ENCODE measurements at regions not wholly inside any gene's neighbourhood (a gene's known extent, or its start where the extent isn't known, plus 50 kb on each side); places are given as distances from the start of the nearest gene placed in this dataset.

DNA sequence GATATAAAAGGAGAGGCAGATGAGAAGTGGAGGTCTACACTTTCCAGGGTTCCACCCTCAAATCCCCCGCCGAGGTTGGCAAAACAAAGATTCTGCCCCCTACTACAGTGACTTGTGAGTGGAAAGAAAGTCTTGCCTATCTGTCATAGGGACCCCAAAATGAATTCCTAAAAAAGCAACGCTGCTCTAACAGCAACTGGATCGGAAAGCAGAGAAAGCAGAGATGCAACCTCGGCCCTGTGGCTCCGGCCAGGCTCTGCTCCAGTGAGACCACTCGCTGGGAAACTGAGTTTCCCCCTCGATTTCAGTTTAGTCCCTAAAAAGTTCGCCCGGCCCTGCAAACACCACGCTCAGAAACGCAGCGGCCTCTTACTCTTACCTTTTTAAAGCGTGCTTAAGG is 297.9 kb upstream of the NFE2L3 start:
- peaks cover 0 to 9% of the 10 kb centered on the region in 2 donors for H3K4me1 ChIP-seq
- no peaks in the 10 kb centered on the region for H3K36me3 ChIP-seq
- H3K9me3 ChIP-seq, result no peaks in the 10 kb centered on the region
- H3K27me3 ChIP-seq, result peaks cover 7 to 87% of the 10 kb centered on the region in 2 donors
- H3K27ac ChIP-seq, result no peak overlapping the region
- no peak overlapping the region for H3K4me3 ChIP-seq
- DNase-seq (ENCODE audit: low spot score in 2 of 2), result no peak
- intact Hi-C loops (cut with DNase I; ENCODE audit: low total_unique reads), result loop anchor here (5.0 to 10.0 kb wide), 3 partner anchors 187 to 1321 kb away; partner anchors contain the start of gene HOXA10
- TF ChIP-seq, protein P1, sequence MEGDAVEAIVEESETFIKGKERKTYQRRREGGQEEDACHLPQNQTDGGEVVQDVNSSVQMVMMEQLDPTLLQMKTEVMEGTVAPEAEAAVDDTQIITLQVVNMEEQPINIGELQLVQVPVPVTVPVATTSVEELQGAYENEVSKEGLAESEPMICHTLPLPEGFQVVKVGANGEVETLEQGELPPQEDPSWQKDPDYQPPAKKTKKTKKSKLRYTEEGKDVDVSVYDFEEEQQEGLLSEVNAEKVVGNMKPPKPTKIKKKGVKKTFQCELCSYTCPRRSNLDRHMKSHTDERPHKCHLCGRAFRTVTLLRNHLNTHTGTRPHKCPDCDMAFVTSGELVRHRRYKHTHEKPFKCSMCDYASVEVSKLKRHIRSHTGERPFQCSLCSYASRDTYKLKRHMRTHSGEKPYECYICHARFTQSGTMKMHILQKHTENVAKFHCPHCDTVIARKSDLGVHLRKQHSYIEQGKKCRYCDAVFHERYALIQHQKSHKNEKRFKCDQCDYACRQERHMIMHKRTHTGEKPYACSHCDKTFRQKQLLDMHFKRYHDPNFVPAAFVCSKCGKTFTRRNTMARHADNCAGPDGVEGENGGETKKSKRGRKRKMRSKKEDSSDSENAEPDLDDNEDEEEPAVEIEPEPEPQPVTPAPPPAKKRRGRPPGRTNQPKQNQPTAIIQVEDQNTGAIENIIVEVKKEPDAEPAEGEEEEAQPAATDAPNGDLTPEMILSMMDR (IDR thresholded peaks at IDR 0.05), result no peak
- TF ChIP-seq POLR2A (IDR thresholded peaks at IDR 0.05), result no peak

DNA sequence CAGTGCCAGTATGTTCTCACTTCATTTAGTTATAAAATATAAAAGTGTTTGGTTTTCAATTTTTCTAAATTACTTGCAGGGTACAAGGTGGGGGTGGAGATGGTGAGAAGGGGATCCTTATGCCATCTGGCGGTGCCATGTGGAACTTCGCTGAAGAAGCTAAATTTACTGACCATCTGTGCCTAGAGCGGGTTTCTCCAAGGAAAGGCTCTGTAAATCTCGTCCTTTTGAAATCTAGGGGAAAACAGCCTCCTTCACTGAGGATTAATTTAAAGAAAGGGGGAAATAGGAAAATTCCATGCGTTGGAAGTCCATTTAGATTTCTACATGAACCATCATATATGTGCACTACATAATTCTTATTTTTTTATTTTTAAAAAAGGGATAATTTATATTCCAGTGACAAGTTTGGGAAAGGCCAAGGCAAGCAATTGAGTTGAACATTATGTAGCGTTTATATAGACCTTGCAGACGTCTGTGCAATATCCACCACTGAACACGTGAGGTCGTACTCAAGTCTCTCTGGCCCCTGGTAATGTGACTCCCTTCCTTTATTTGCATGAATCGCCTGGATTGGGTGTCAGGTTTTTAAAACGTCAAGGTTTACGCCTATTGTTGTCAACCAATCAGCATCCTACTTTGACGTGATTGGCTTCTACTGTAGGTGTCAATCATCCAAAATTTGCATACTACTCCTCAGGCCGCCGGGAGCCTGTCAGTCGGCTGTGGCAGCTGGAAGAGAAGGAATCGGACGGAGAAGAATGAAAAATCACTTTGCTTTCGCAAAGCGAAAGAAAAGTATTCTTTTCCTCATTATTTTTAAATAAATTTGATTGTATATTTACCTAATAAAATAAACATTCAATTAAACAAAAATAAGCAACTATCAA is 297.1 kb upstream of the NFE2L3 start:
- peaks cover 0 to 9% of the 10 kb centered on the region in 2 donors for H3K4me1 ChIP-seq
- H3K27ac ChIP-seq, result no peak overlapping the region
- H3K36me3 ChIP-seq, result no peaks in the 10 kb centered on the region
- peak overlapping the region in 1 of 3 donors; percentile 45 for H3K4me3 ChIP-seq
- no peaks in the 10 kb centered on the region for H3K9me3 ChIP-seq
- TF ChIP-seq POLR2AphosphoS5 (IDR thresholded peaks at IDR 0.05) (peak in 1 of 3 donors; percentile 56), POLR2A (IDR thresholded peaks at IDR 0.05) (no peak)
- TF ChIP-seq, protein P1 (IDR thresholded peaks at IDR 0.05), result peak in 2 of 3 donors; percentile 25 to 49
- H3K27me3 ChIP-seq, result peaks cover 7 to 89% of the 10 kb centered on the region in 2 donors
- intact Hi-C loops (cut with DNase I; ENCODE audit: low total_unique reads), result loop anchor here (5.0 to 10.0 kb wide), 3 partner anchors 188 to 1320 kb away; partner anchors contain the start of gene HOXA10
- DNase-seq (ENCODE audit: low spot score in 2 of 2), result no peak

DNA sequence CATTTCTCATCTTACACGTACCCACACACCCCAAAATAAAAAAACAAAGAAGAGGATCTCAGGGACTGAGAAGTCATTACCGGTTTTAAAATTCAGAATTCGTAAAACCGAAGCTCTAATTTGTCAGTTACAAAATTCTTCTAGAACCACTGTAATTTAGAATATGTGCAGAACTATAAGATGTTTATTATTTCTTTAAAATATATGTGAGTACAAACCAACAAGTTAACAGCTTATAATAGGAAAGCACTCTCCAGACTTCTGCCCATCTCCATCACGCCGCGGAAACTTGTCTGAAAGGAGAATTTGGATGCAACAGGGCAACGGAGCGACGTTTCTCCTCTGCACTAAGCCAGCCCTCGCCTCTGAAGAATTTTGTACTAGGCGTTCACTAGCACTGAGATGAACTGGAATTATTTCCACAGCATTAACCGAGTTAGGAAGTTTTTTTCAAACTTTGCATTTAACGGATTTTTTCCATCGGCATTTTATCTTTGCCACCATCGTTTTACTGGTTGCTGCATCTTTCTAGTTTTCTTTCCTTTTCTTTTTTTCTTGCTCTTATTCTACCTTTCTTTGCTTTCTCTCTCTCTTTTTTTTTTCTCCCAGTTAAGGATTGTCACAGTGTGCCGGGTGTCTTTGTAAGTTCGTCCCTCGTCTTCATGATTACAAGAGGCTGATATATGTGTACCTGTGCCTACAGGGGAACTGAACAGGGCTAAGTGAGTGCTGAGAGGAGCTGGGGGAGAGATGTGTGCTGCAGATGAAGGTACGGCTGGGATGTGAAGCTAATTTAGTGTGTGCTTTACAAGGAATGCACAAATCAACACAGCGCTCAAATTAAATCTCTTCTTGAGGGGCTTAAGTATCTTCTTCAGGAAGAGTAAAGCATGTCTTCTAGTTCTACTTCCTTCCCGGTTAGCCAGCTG is 295.9 kb upstream of the NFE2L3 start:
- intact Hi-C loops (cut with DNase I; ENCODE audit: low total_unique reads), result loop anchor here (10.0 kb wide), 2 partner anchors 461 to 1319 kb away; partner anchors contain the start of gene HOXA10
- H3K4me3 ChIP-seq, result peak overlapping the region; percentile 45 to 58 (median 46)
- no peaks in the 10 kb centered on the region for H3K36me3 ChIP-seq
- H3K27me3 ChIP-seq, result peaks cover 7 to 95% of the 10 kb centered on the region in 2 donors
- peaks cover 0 to 4% of the 10 kb centered on the region in 2 donors for H3K9me3 ChIP-seq
- H3K4me1 ChIP-seq, result peaks cover 0 to 9% of the 10 kb centered on the region in 2 donors
- DNase-seq (ENCODE audit: low spot score in 2 of 2), result no peak
- H3K27ac ChIP-seq, result peak overlapping the region; percentile 66 to 84
- no peak for TF ChIP-seq POLR2AphosphoS5 (IDR thresholded peaks at IDR 0.05)
- TF ChIP-seq, protein P1 (IDR thresholded peaks at IDR 0.05), result no peak
- TF ChIP-seq POLR2A (IDR thresholded peaks at IDR 0.05), result no peak

DNA sequence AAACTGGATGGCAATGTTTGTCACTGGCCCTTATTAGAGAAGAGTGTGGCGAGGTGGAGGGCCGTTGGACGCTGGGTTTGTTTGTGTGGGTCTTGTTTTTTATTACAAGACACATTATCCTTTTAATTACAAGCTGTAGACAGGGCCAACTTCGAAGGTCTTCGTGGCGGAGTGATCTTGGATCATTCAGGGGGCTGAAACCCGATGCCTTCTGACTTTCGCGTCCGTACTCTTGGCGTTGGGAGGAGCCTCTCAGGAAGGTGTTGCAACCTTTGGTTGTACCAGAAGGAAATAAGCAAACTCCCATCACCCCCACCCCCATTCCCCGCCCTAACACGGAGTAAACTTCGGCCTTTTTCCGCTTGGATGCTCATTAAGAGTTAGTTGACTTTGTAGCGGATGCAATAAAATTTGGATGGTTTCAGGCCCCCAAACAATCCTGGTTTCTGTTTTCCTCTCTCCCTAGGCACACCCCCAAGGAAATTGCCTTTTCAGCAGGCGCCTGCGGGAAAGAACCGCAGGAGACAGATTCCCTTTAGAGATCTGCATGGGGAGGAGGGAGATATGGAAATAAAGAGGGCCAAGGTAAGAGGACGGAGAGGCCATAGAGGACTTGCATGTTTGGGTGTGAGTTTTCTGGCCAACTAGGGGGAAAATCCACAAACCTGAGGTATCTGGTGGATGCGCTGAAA is 294.5 kb upstream of the NFE2L3 start:
- no peak for DNase-seq (ENCODE audit: low spot score in 2 of 2)
- peaks cover 0 to 2% of the 10 kb centered on the region in 2 donors for H3K4me1 ChIP-seq
- H3K36me3 ChIP-seq, result no peaks in the 10 kb centered on the region
- TF ChIP-seq, protein P1 (IDR thresholded peaks at IDR 0.05), result no peak
- TF ChIP-seq POLR2AphosphoS5 (IDR thresholded peaks at IDR 0.05) (no peak), POLR2A (IDR thresholded peaks at IDR 0.05) (no peak)
- peak overlapping the region; percentile 66 to 84 for H3K27ac ChIP-seq
- intact Hi-C loops (cut with DNase I; ENCODE audit: low total_unique reads), result loop anchor here (10.0 kb wide), 2 partner anchors 463 to 1317 kb away; partner anchors contain the start of gene HOXA10
- H3K27me3 ChIP-seq, result peaks cover 4 to 99% of the 10 kb centered on the region in 2 donors
- H3K4me3 ChIP-seq, result peak overlapping the region; percentile 45 to 58 (median 46)
- peaks cover 3 to 7% of the 10 kb centered on the region in 2 donors for H3K9me3 ChIP-seq

All from breast epithelium (tissue), 4 donors.